ENCODE measurements at regions not wholly inside any gene's neighbourhood (a gene's known extent, or its start where the extent isn't known, plus 50 kb on each side); places are given as distances from the start of the nearest gene placed in this dataset.
"Not testable (repeated sequence)": the region's sequence is repeated elsewhere in the genome, so short reads cannot be mapped to it uniquely, and the experiment has no call there.

GRCh38 chr6:121733234-121733633 is 297.8 kb downstream of the GJA1 start:
- BruUV-seq (replicated peaks), result no TSS peak

GRCh38 chr6:121740188-121740587 is 304.7 kb downstream of the GJA1 start:
- H3K79me2 ChIP-seq (ENCODE audit: control insufficient read depth, insufficient read depth, low read length); H3K9me3 ChIP-seq (replicated peaks; ENCODE audit: control insufficient read depth, insufficient read depth, low read length); BruUV-seq (replicated peaks); POLR2A ChIA-PET; intact Hi-C loops (cut with micrococcal nuclease; ENCODE audit: unreplicated experiment); DNase-seq (ENCODE audit: low read depth, low spot score); H3K4me3 ChIP-seq; SMC1A ChIA-PET (ENCODE audit: uncharacterized antibody, unreplicated experiment); H3K4me2 ChIP-seq (ENCODE audit: control insufficient read depth, insufficient read depth); RAD21 ChIA-PET (ENCODE audit: unreplicated experiment); H3K9ac ChIP-seq (ENCODE audit: control insufficient read depth, insufficient read depth, low read length); H3K36me3 ChIP-seq (ENCODE audit: control insufficient read depth in 2 of 2, insufficient read depth in 2 of 2, low read length in 1 of 2); in situ Hi-C loops (cut with MboI); ATAC-seq; FAIRE-seq; H3K4me1 ChIP-seq (ENCODE audit: control insufficient read depth, insufficient read depth, low read length); CTCF ChIA-PET; H4K20me1 ChIP-seq (ENCODE audit: control insufficient read depth, insufficient read depth); H2AFZ ChIP-seq (ENCODE audit: control insufficient read depth, low read depth, low read length); H3K27ac ChIP-seq (ENCODE audit: control insufficient read depth, insufficient read depth); H3K27me3 ChIP-seq (replicated peaks in 1 of 2; ENCODE audit: control insufficient read depth in 2 of 2, insufficient read depth in 2 of 2, low read length in 1 of 2): not testable (repeated sequence)
- 44% methylated on average over 6 of the region's 6 CpGs for WGBS (ENCODE audit: insufficient coverage, insufficient replicate concordance, low lambda C conversion rate, missing lambda C conversion rate)

More at GRCh38 chr6:121733234-121733633, 297.8 kb downstream of the GJA1 start:
- no peak for FAIRE-seq
- CTCF ChIA-PET, result no interaction called here
- no peaks in the 10 kb centered on the region for H3K79me2 ChIP-seq (ENCODE audit: control insufficient read depth, insufficient read depth, low read length)
- DNase-seq (ENCODE audit: low read depth, low spot score), result no peak
- POLR2A ChIA-PET, result no interaction called here
- no peak overlapping the region for H3K9ac ChIP-seq (ENCODE audit: control insufficient read depth, insufficient read depth, low read length)
- H3K9me3 ChIP-seq (replicated peaks; ENCODE audit: control insufficient read depth, insufficient read depth, low read length), result no peaks in the 10 kb centered on the region
- H2AFZ ChIP-seq (ENCODE audit: control insufficient read depth, low read depth, low read length), result no peak overlapping the region
- no peaks in the 10 kb centered on the region for H3K4me1 ChIP-seq (ENCODE audit: control insufficient read depth, insufficient read depth, low read length)
- H3K4me3 ChIP-seq, result no peak overlapping the region
- SMC1A ChIA-PET (ENCODE audit: uncharacterized antibody, unreplicated experiment), result interaction anchor here (0.6 to 1.5 kb wide), 5 partner anchors 10 to 32 kb away, joined by 3 to 5 read pairs (median 3); no protein-coding TSS in a partner anchor
- TF ChIP-seq ZSCAN29 (IDR thresholded peaks at IDR 0.05) (no peak), ZBTB33 (IDR thresholded peaks at IDR 0.05) (no peak), LARP7 (IDR thresholded peaks at IDR 0.05) (no peak), CREB1 (IDR thresholded peaks at IDR 0.05; ENCODE audit: low read depth) (no peak), CBX3 (IDR thresholded peaks at IDR 0.05; ENCODE audit: borderline replicate concordance, low read depth) (no peak), ZNF207 (IDR thresholded peaks at IDR 0.05; ENCODE audit: borderline replicate concordance) (no peak), CHD2 (IDR thresholded peaks at IDR 0.05; ENCODE audit: borderline replicate concordance, low read depth, low read length) (no peak), RAD21 (IDR thresholded peaks at IDR 0.05; ENCODE audit: insufficient read depth, low read depth, low read length) (no peak), ATF2 (IDR thresholded peaks at IDR 0.05; ENCODE audit: low read length) (no peak), SMAD5 (IDR thresholded peaks at IDR 0.05; ENCODE audit: low read depth) (no peak), RAD51 (IDR thresholded peaks at IDR 0.05) (no peak), MAX (IDR thresholded peaks at IDR 0.05; ENCODE audit: low read depth, low read length) (no peak), MXI1 (IDR thresholded peaks at IDR 0.05; ENCODE audit: low read depth, low read length) (no peak), MTA2 (IDR thresholded peaks at IDR 0.05; ENCODE audit: low read depth) (no peak)
- in situ Hi-C loops (cut with MboI), result no loop called here
- no peak for ATAC-seq
- H3K4me2 ChIP-seq (ENCODE audit: control insufficient read depth, insufficient read depth), result no peak overlapping the region
- no peak overlapping the region for H3K27ac ChIP-seq (ENCODE audit: control insufficient read depth, insufficient read depth)
- H3K27me3 ChIP-seq (replicated peaks in 1 of 2; ENCODE audit: control insufficient read depth in 2 of 2, insufficient read depth in 2 of 2, low read length in 1 of 2), result no peaks in the 10 kb centered on the region; a peak in 1 of 4 replicates
- RAD21 ChIA-PET (ENCODE audit: unreplicated experiment), result no interaction called here
- no peaks in the 10 kb centered on the region for H3K36me3 ChIP-seq (ENCODE audit: control insufficient read depth in 2 of 2, insufficient read depth in 2 of 2, low read length in 1 of 2)
- no peaks in the 10 kb centered on the region for H4K20me1 ChIP-seq (ENCODE audit: control insufficient read depth, insufficient read depth)
- intact Hi-C loops (cut with micrococcal nuclease; ENCODE audit: unreplicated experiment), result no loop called here

Data from GM12878 (cell line).